HG03342 (cell line): ENCODE measurements at regions not wholly inside any gene's neighbourhood (a gene's known extent, or its start where the extent isn't known, plus 50 kb on each side); places are given as distances from the start of the nearest gene placed in this dataset.

ENCODE experiments used
- ATAC-seq: cut with Tn5 transposase; IDR thresholded peaks from one replicate; pipeline ENCODE4 v1.9.1; 2021; ENCODE audit warnings: mild to moderate bottlenecking, moderate library complexity; ENCODE audit not compliant: unreplicated experiment

GRCh38 chr20:60210779-60211617, 252.8 kb downstream of the CDH26 start:
- ATAC-seq = peak; percentile 75

- ATAC-seq = no peak
Measured at GRCh38 chr20:60211618-60212463, 253.6 kb downstream of the CDH26 start.

- ATAC-seq = no peak
Measured at GRCh38 chr20:60212695-60213094, 254.5 kb downstream of the CDH26 start.

- no peak for ATAC-seq
Measured at GRCh38 chr20:60213126-60213893, 255.1 kb downstream of the CDH26 start.

- no peak for ATAC-seq
Measured at GRCh38 chr20:60214901-60215815, 256.9 kb downstream of the CDH26 start.

DNA sequence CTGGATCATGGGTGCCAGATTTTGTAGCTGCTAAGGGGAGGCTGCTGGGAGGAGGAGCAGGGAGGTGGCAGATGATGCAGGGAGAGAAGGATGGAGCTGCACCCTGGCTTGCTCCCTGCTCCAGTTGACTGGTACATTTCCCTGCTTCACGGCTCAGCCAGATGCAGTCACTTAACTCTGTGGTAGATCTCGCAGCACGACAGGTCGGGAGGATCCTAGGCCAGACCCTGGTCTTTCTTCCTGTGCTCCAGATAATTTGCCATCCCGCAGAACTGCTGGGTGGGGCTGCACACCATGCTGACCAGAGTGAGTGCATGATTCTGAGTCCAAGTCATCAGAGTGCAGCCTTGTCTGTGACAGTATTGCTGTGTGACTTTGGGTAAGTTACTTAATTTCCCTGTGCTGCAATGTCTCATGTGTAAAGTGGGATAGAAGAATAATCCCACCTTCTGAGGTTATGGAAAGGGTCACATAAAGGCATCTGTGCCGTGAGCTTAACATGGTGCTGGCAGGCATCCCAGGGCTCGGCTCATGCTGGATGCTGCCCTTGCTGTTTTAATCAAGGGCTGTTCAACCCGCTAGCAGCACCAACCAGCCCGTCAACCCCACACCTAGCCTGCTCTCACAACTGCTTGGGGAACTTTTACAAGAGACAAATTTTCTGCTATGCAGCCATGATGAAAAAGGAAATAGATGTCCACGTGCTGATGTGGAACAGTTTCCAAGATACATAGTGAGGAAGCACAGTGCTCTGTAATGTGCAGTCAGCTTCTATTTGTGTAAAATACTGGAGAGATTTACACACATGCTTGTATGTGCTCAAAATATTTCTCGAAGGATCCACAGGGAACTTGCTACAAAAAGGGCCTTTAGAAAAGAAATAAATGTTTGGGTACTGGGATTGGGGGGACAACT, 257.9 kb downstream of the CDH26 start:
- no peak for ATAC-seq

DNA sequence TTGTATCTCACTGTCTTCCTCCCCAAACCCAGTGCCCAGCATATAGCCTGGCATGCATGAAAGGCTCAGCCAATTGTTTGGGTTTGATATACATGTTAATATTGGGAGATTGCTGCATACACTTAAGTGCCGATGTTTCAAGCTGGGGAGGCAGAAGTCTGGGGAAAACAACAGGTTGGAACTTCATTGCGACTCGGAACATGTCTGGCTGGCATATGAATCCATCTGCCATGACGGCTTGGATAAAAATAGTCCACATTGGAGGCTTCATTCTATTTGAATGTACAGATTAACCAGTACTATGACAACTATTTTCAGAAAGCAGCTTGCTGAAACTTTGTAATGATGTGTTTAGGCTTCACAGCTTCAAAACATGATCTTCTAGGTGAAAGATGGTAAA, 261.0 kb downstream of the CDH26 start:
- ATAC-seq = no peak

- no peak for ATAC-seq
Measured at GRCh38 chr20:60219984-60220562, 261.9 kb downstream of the CDH26 start.

DNA sequence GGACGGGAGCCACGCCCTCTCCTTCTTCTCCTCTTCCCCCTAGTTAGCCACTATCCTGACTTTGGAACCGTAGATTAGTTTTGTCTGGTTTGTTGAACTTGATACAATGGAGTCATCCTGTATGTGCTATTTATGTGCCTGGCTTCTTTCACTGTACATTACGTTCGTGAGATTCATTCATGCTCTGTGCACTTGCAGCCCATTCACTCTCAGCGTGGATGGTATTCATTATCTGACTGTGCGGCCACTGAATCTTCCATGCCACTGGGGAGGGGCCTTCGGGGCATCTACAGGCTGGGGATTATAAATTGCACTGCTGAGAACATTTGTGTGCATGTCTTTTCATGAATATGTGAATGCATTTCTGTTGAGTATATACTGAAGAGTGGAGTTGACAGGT, 262.5 kb downstream of the CDH26 start:
- no peak for ATAC-seq

DNA sequence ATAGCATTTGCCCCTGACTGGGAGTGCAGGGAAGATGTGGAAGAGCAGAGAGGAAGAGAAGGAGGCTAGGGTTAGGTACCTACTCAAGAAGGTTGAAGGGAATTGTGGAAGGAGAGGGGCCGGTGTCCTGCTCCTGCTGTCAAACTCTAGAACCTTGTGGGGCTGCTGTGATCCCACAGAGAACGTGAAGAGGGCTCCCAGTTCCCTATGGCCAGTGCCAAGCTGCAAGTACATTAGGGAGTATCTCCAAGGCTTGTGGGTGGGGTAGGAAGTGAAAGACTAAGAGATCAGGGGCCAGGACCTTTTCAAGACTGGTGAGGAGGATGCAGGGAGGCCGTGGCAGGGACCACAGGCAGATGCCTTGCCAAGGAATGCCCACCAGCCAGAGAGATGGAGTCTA, 263.4 kb downstream of the CDH26 start:
- ATAC-seq = no peak

DNA sequence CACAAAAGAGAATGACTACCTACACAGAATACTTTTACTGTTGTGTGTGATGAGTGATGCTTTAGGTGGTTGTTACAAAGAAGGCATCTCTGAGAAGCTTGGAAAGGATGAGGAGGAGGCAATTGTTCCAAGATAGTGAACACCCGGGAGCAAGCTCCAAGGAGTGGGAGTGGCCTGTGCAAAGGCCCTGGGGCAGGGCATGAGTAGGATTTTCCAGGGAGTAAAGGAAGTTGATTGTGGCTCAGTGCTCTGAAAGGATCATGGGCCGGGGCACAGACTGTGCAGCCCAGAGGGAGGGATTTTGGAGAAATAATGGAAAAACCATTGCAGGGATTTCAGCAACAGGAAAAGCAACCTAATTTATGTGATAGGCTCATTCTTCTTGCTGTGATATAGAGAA, 264.3 kb downstream of the CDH26 start:
- ATAC-seq = no peak

GRCh38 chr20:60223174-60223573, 265.0 kb downstream of the CDH26 start:
- ATAC-seq = no peak

DNA sequence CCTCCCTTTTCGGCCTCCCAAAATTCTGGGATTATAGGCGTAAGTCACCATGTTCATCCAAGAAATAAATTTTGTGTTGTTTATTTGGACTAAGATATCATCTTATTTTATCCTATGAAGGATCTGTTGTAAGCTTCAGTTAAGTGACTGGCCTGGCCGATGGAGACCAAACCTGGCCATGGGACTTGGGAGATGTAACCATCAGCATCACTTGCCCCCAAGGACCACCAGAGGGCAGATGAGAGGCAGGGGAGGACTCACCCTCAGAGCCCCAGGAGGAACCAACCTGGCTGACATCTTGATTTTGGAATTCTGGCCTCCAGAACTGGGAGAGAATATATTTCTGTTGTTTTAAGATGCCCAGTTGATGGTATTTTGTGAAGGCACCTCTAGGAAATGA, 266.7 kb downstream of the CDH26 start:
- ATAC-seq = no peak

DNA sequence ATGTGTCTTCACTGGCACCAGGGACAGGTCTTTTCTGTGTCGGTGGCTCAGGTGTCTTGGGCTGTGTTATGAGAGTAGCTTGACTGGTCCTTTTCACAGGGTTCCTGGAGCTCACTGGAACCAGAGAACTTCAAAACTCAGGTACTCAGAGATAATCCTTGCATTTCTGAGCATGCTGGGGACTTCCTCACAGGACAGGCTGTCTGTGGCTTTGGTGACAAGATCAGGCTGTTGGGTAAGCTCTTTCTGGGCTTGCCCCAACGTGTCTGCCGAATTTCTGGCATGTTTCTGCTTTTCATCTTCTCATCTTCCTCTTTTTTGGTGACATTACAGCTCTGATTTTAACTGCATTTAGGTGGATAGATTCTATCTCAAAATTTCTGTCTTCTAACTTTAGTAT, 270.0 kb downstream of the CDH26 start:
- ATAC-seq = no peak

DNA sequence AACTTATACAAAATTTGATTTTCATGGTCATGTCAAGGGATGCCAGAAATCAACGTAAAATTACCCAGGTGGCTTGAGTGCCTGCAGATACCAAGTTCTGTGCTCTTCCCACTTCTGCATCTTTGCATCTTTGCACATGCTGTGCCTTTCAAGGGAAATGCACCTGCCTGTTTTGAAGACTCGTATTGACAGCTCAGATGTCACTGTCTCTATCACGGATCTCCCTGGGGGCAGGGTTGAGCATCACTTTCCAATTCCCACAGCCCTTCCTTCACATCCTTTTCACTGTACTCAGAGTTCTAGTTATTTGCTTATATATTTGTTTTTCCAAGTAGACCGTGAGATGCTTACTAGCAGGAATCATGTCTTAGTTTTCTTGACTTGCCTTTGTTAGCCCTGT, 274.2 kb downstream of the CDH26 start:
- ATAC-seq = no peak

DNA sequence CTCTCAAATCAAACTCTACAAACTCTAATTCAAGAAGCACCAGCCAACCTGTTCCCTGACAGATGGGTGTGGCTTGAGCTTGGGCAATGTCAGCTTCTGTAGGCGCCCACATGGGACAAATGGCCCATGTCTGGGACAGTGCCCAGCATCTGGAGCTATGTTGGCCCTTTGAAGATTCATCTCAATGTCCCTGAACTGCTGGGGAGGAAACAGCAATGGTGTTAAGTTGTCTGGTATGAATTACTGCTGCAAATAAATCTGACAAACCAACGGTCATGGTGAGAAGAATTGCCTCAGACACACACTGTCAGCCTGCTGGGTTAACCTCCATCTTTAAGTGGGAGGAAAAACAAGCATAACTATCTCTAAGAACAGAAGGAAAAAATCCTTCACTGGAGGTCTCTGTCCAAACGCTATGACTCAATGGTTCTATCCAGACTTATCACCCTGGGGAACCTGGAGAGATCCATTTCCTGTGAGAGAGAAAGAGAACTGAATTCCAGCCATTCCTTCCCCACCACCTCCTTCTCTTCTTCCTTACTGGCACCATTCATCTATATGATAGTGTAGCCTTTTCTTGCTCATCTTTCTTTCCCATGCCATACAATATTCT, 274.9 kb downstream of the CDH26 start:
- no peak for ATAC-seq

- no peak for ATAC-seq
Measured at GRCh38 chr20:60236613-60237012, 278.4 kb downstream of the CDH26 start.

DNA sequence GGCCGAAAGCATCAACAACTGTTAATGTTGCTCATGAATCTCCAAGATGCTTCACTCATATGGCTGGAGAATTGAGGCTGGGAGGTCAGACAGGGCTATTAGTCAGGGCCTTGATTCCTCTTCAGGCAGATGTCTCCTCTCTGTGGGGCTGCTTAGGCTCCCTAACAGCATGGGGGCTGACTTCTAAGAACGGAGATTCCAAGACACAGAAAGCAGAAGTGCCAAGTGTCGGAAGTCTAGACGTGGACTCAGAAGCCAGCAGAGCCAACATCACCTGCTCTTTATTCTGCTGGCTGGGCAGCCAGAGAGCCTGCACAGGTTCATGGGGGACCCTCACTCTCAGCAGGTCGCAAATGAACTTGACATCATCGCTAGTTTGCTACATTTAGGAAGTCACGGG, 279.8 kb downstream of the CDH26 start:
- ATAC-seq = no peak
